ENCODE measurements at regions not wholly inside any gene's neighbourhood (a gene's known extent, or its start where the extent isn't known, plus 50 kb on each side); places are given as distances from the start of the nearest gene placed in this dataset.

GRCh38 chr4:119774840-119775239 is 146.2 kb upstream of the PDE5A start:
- DNase-seq (ENCODE audit: low read depth) = no peak
- no peak overlapping the region for H3K4me3 ChIP-seq (ENCODE audit: low read depth, low read length)
- no peak for TF ChIP-seq CTCF (IDR thresholded peaks at IDR 0.05; ENCODE audit: control insufficient read depth, extremely low read depth, insufficient read depth)

- TF ChIP-seq CTCF (IDR thresholded peaks at IDR 0.05; ENCODE audit: control insufficient read depth, extremely low read depth, insufficient read depth) = no peak
- DNase-seq (ENCODE audit: low read depth) = no peak
- no peak overlapping the region for H3K4me3 ChIP-seq (ENCODE audit: low read depth, low read length)
These were observed 137.3 kb upstream of the PDE5A start for GRCh38 chr4:119765951-119766350.

GRCh38 chr4:119765469-119765868 is 136.9 kb upstream of the PDE5A start:
- no peak overlapping the region for H3K4me3 ChIP-seq (ENCODE audit: low read depth, low read length)
- no peak for TF ChIP-seq CTCF (IDR thresholded peaks at IDR 0.05; ENCODE audit: control insufficient read depth, extremely low read depth, insufficient read depth)
- DNase-seq (ENCODE audit: low read depth) = no peak

GRCh38 chr4:119763386-119763785 is 134.8 kb upstream of the PDE5A start:
- no peak overlapping the region for H3K4me3 ChIP-seq (ENCODE audit: low read depth, low read length)
- no peak for TF ChIP-seq CTCF (IDR thresholded peaks at IDR 0.05; ENCODE audit: control insufficient read depth, extremely low read depth, insufficient read depth)
- no peak for DNase-seq (ENCODE audit: low read depth)

- TF ChIP-seq CTCF (IDR thresholded peaks at IDR 0.05; ENCODE audit: control insufficient read depth, extremely low read depth, insufficient read depth) = no peak
- no peak for DNase-seq (ENCODE audit: low read depth)
These were observed 127.0 kb upstream of the PDE5A start for GRCh38 chr4:119755599-119755998.

GRCh38 chr4:119752936-119753335 is 124.3 kb upstream of the PDE5A start:
- no peak for TF ChIP-seq CTCF (IDR thresholded peaks at IDR 0.05; ENCODE audit: control insufficient read depth, extremely low read depth, insufficient read depth)
- H3K4me3 ChIP-seq (ENCODE audit: low read depth, low read length) = no peak overlapping the region
- no peak for DNase-seq (ENCODE audit: low read depth)

More at GRCh38 chr4:119755599-119755998, 127.0 kb upstream of the PDE5A start:
- no peak overlapping the region for H3K4me3 ChIP-seq (ENCODE audit: low read depth, low read length)

- TF ChIP-seq CTCF (IDR thresholded peaks at IDR 0.05; ENCODE audit: control insufficient read depth, extremely low read depth, insufficient read depth) = no peak
- DNase-seq (ENCODE audit: low read depth) = no peak
- no peak overlapping the region for H3K4me3 ChIP-seq (ENCODE audit: low read depth, low read length)
These were observed 122.2 kb upstream of the PDE5A start for GRCh38 chr4:119750771-119751170.
